GM20000 (cell line): ENCODE measurements at regions not wholly inside any gene's neighbourhood (a gene's known extent, or its start where the extent isn't known, plus 50 kb on each side); places are given as distances from the start of the nearest gene placed in this dataset.
A peak's percentile ranks its signal among the peaks of the same experiment; 100 is the strongest.

Experiments used
- DNase-seq: peaks from one replicate; pipeline ENCODE4 v3.0.0; 2012; ENCODE audit warnings: low spot score
- CTCF ChIP-seq: IDR thresholded peaks from 2 replicates; pipeline ENCODE4 v1.5.1; 2012; ENCODE audit warnings: mild to moderate bottlenecking, control low read depth; ENCODE audit errors: extremely low read depth, missing control alignments

- DNase-seq = no peak
- no peak for TF ChIP-seq CTCF
Observed at GRCh38 chr6:25038300-25038699, 102.5 kb upstream of the RIPOR2 start.

- no peak for TF ChIP-seq CTCF
- no peak for DNase-seq
Observed at GRCh38 chr6:25038999-25039398, 103.2 kb upstream of the RIPOR2 start.

GRCh38 chr6:25041485-25042035, 105.8 kb upstream of the RIPOR2 start:
- no peak for TF ChIP-seq CTCF
- DNase-seq = no peak

- TF ChIP-seq CTCF = no peak
- DNase-seq = peak; percentile 21
Observed at GRCh38 chr6:25042036-25042521, 106.3 kb upstream of the RIPOR2 start.

GRCh38 chr6:25042536-25042935, 106.8 kb upstream of the RIPOR2 start:
- TF ChIP-seq CTCF = no peak
- no peak for DNase-seq

GRCh38 chr6:25042984-25043725, 107.4 kb upstream of the RIPOR2 start:
- no peak for TF ChIP-seq CTCF
- DNase-seq = no peak

- no peak for TF ChIP-seq CTCF
- no peak for DNase-seq
Observed at GRCh38 chr6:25043892-25044291, 108.1 kb upstream of the RIPOR2 start.
